Fibroblast of the aortic adventitia (primary cell): ENCODE measurements at regions not wholly inside any gene's neighbourhood (a gene's known extent, or its start where the extent isn't known, plus 50 kb on each side); places are given as distances from the start of the nearest gene placed in this dataset.
A peak's percentile ranks its signal among the peaks of the same experiment; 100 is the strongest.

ENCODE experiments used
- DNase-seq: peaks from one replicate; pipeline ENCODE4 v3.0.0-alpha.2; 2010; ENCODE audit warnings: low read depth
- H3K4me3 ChIP-seq: 2 replicates; pipeline ENCODE4 v1.5.1; 2011; ENCODE audit warnings: low read depth, mild to moderate bottlenecking, control low read depth, low read length, moderate library complexity
- CTCF ChIP-seq: IDR thresholded peaks from 2 replicates; pipeline ENCODE4 v1.5.1; 2011; ENCODE audit warnings: mild to moderate bottlenecking, low read length, control low read depth, inconsistent platforms; ENCODE audit not compliant: insufficient read depth

- H3K4me3 ChIP-seq, result no peak overlapping the region
- TF ChIP-seq CTCF, result no peak
- DNase-seq, result no peak
Measured at GRCh38 chr2:9681427-9681817, 50.6 kb upstream of the YWHAQ start.

- DNase-seq, result no peak
- TF ChIP-seq CTCF, result no peak
- no peak overlapping the region for H3K4me3 ChIP-seq
Measured at GRCh38 chr2:9685637-9686036, 54.8 kb upstream of the YWHAQ start.

GRCh38 chr2:9686061-9686460, 55.3 kb upstream of the YWHAQ start:
- no peak for DNase-seq
- TF ChIP-seq CTCF, result no peak
- no peak overlapping the region for H3K4me3 ChIP-seq

GRCh38 chr2:9690252-9690651, 59.5 kb upstream of the YWHAQ start:
- no peak for DNase-seq
- H3K4me3 ChIP-seq, result no peak overlapping the region
- no peak for TF ChIP-seq CTCF

GRCh38 chr2:9690716-9691498, 60.1 kb upstream of the YWHAQ start:
- no peak overlapping the region for H3K4me3 ChIP-seq
- DNase-seq, result no peak
- TF ChIP-seq CTCF, result no peak

- TF ChIP-seq CTCF, result no peak
- peak; percentile 81 for DNase-seq
- H3K4me3 ChIP-seq, result peak overlapping the region; percentile 32
Measured at GRCh38 chr2:9692456-9693195, 61.8 kb upstream of the YWHAQ start.
